ENCODE measurements at regions not wholly inside any gene's neighbourhood (a gene's known extent, or its start where the extent isn't known, plus 50 kb on each side); places are given as distances from the start of the nearest gene placed in this dataset.
"Not testable (repeated sequence)": the region's sequence is repeated elsewhere in the genome, so short reads cannot be mapped to it uniquely, and the experiment has no call there.

DNA sequence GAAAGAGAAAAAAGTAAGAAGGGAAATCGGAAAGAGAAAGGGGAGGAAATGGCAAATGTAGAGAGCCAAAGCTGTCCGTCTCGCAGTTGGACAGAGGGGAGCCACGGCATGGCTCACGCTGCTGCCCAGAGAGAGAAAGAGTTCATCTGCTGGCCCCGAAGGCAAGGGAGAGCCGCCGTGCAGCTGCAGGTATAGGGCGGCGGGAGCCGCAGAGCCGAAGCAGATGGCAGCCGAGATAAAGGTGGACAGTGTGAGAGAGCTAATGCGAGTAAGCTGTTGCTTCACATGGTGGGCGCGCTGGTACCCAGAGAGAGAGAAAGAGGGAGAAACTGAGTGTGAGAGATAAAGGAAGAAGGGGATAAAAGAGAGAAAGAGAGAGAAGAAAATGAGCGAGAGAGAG, 188.4 kb upstream of the PPP1R26 start:
- no peak for DNase-seq (ENCODE audit: low read depth in 2 of 2)

GRCh38 chr9:135294836-135295235, 184.7 kb upstream of the PPP1R26 start:
- no peak for DNase-seq (ENCODE audit: low read depth in 2 of 2)

GRCh38 chr9:135295551-135296300, 183.9 kb upstream of the PPP1R26 start:
- no peak for DNase-seq (ENCODE audit: low read depth in 2 of 2)

DNA sequence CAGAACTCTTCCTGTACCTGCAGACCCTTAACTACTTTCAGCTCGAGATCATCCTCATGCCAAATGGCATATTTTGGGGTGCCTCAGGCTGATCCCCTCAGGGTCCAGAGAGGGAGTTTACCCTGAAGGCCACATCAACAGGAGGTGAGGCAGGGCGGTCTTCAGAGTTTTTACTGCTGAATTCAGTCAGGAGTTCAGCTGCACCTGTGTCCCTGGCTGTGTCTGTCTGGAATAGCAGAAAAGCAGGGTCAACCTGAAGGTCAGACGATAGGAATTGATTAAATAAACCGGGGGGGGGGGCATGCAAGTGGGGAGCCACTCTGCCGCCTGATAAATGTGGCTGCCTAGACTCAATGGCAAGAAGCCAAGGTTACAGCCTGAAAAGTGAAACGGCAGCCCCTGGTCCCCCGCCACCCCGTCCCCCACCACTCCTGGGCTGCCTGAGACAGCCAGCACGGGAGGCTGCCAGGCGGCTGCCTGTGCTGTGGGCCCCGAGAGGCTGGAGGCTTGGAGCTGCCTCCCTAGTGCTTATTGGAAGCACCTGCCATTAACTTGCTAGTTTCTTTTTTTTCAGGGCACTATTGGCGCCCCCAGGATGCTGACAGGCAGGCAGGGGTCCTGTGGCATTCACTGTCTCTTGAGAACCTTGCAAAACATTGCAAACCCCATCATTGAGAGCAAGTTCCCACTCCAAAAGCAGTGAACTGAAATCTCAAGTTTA, 182.7 kb upstream of the PPP1R26 start:
- DNase-seq (ENCODE audit: low read depth in 2 of 2) = no peak

DNA sequence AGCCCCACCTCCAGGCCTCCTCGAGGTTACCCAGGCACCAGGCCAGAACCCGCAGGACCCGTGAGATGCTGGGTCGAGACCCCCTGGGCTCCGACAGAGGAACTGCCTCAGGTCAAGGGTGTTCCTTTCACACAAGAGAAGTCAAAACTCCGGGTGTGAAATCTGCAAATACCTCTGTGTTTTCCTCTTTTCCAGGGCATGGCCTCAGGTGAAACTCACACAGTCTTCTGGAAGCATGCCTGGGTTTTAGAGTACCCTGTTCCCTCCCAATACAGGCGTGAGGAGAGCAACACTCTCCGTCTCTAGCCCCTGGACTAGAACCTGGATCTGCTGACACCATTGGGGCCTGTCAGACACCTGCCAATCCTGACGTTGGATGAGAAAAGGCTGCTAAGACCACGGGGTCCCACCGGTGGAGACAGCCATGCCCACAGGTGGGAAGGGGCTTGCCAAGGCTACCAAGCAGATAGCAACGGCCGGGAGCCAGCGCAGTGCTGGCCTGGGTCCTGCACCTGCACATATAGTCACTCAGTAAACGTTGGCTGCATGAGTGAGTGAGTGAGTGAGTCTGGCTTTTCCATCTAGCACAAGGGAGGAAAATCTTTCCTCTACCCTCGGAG, 182.0 kb upstream of the PPP1R26 start:
- no peak for DNase-seq (ENCODE audit: low read depth in 2 of 2)

- DNase-seq (ENCODE audit: low read depth in 2 of 2) = no peak
Observed at GRCh38 chr9:135299239-135299590, 180.4 kb upstream of the PPP1R26 start.

GRCh38 chr9:135299651-135300345, 179.8 kb upstream of the PPP1R26 start:
- no peak for DNase-seq (ENCODE audit: low read depth in 2 of 2)

GRCh38 chr9:135300346-135301141, 179.0 kb upstream of the PPP1R26 start:
- DNase-seq (ENCODE audit: low read depth in 2 of 2) = no peak

- no peak for DNase-seq (ENCODE audit: low read depth in 2 of 2)
Observed at GRCh38 chr9:135301271-135302263, 178.0 kb upstream of the PPP1R26 start.

DNA sequence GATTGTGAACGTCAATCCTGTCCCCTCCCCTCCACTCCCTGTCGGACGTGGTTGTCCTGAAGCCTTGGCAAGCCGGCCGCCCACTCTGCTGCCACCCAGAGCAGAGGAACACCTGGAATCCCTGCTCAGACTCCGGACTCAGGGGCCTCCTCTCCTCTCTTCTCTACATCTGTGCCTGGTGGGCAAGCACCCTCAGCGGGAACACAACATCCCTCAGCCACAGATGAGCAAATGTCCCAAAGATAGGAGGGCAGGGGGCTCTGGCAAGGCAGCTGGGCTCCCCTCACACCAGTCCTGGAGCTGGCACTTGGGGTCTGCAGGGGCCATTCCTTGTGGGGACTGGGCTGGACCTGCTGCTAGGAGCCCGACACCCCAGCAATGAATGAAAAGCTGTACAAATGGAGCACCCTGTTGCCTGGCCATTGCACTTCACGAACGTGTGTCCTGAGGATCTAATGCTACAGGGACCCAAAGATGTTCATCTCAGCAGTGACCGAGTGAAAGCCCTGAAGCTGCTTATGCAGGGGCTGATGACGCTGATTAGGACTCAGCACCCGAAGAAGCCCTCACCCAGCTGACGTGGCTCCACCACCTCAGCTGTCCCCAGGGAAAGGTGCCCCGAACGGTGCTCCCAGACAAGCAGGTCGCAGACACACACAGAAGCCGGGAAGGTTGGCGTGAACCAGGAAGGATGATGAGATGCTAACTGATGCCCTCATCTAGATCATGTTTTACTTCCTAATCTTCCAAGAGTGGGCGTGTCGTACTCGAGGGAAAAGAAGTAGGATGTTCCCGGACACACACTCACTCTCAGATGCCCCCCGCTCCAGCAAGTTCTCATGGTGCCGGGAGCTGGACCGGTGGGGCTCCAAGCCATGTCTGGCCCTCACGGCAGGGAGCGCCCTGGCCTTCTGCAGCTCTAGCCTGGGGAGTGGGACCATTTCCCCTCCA, 177.0 kb upstream of the PPP1R26 start:
- DNase-seq (ENCODE audit: low read depth in 2 of 2) = no peak

DNA sequence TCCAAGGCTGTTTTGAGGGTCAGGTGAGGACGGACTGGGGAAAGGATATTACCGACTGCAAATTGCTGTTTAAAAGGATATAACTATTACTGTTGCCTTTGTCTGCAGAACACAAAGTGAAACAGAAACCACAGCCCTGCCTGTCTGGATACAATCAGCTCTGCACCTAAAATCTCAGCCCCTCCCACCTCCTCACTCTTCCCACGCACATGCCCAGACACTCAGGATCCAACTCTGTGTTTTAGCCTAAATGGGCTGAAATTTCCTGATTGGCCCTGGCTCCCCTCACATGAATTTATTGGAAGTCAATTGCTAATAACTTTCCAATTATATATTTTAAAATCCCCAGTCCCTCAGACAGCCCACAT, 176.3 kb upstream of the PPP1R26 start:
- no peak for DNase-seq (ENCODE audit: low read depth in 2 of 2)

GRCh38 chr9:135303865-135304499, 175.6 kb upstream of the PPP1R26 start:
- DNase-seq (ENCODE audit: low read depth in 2 of 2) = no peak

- no peak for DNase-seq (ENCODE audit: low read depth in 2 of 2)
Observed at GRCh38 chr9:135304886-135305285, 174.7 kb upstream of the PPP1R26 start.

DNA sequence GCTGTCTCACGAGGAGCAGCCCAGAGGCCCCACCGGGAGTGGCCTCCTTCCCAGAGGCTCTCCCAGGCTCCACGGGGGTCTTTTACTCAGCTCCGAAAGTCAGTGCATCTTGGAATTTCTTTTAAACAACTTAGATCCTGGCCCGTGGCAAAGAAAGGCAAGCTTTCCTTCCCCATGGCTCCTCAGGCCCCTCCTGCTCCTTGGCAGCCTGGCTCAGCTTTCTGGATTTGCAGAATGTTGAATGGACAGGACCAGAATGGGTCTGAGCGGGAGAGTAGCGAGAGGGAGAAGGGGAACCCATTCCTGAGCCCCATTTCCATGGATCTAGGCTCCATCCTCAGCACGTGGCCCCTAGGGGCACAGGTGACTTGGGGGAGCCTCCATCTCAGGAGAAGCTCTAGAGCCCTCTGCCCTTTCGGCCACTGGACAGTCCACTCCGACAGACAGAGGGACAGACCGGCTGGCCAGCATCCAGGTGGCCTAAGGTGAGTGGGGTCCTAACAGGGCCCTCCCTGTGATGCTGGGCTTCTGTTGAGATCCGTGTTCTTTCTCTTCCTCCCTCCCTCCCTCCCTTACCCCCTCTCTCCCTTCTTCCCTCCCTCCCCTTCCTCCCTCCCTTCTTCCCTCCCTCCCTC, 173.9 kb upstream of the PPP1R26 start:
- DNase-seq (ENCODE audit: low read depth in 2 of 2) = no peak

- no peak for DNase-seq (ENCODE audit: low read depth in 2 of 2)
Observed at GRCh38 chr9:135306699-135307098, 172.9 kb upstream of the PPP1R26 start.

DNA sequence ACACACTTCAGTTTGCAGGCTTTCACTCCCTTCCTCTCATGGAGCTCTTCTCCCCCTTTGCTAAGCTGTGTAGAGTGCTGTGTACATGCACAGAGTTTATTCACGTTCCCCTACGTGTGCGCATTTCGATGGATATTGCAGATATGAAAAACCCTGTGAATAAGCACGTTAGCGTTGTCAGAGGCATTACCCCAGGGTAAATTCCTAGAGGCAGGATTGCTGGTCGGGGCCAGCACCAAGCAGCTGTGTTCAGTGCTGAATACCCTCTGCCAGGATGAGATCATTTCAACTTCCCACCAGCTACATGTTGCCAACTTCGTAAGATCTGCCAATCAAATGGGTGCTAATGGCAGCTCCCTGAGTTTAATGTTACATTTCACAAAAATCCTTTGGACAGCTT, 172.3 kb upstream of the PPP1R26 start:
- no peak for DNase-seq (ENCODE audit: low read depth in 2 of 2)

GRCh38 chr9:135307919-135308318, 171.7 kb upstream of the PPP1R26 start:
- DNase-seq (ENCODE audit: low read depth in 2 of 2) = not testable (repeated sequence)

Data from fibroblast of skin of left quadriceps (primary cell).